Nucleus accumbens (tissue), 56 donors: ENCODE measurements at regions not wholly inside any gene's neighbourhood (a gene's known extent, or its start where the extent isn't known, plus 50 kb on each side); places are given as distances from the start of the nearest gene placed in this dataset.
"Not testable (repeated sequence)": the region's sequence is repeated elsewhere in the genome, so short reads cannot be mapped to it uniquely, and the experiment has no call there.

Source experiments
- DNase-seq, 56 donors: peaks; one replicate each; lab custom pipeline; 2025; lab: John Stamatoyannopoulos, UW

DNA sequence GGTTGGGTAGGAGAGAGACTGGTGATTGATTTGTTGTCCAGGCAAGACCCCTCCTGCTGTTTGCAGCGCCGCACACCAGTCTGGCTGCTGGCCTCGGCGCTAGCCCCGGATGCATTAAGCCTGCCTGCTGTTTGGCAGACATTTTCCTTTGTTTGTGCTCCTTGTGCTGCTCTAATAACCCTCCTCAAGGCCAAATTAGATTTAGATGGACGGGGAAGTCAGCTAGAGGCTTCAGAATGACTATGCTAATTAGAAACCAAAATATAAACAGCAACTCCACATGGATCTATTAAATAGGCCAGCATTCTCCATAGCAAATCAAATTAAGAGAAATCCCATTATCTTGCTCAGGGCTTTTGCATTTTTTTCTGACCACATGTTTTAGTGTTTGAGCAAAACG lies 445.2 kb downstream of the SQOR start:
- DNase-seq, result peak in 4 of 56 donors; percentile 1 to 6 (median 3)

DNA sequence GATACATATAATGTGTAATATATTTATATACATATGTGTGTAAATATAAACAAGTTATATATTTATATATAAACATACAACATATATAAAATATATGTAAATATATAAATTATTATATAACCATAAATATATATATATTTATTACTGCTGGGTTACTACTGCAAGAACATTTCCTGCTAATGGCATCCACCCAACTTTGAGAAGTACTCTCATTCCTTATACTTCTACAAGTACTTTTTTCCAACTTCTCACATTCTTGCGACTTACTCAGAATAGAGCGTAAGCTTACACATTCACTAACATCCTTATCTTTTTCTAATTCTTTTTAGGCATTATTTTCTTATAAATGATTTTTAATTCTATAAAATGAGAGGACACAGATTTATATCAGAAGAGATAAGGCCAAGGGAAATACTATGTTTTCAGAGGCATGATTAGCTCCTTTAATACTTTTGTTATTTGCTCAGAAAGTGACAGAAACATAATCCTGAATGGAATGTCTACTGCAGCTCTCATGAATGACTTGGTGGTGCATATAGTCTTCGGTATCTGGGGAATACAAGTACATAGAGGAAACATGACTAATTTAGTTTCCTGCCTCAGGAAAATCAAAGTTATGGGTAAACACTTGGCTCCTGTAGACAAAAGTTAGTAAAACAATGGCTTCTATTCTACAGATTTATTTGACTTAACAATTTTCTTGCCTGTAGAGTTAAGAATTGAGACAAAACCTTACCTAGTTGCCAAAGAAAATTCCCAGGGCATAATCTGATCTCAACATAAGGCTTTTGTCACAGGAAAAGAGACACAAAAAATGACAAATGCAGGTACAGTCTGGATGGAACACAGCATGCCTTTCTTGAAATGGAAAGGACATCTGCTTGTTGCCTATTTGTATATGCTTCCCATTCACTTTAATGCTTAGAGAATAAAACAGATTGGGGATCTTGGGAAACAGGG lies 453.9 kb downstream of the SQOR start:
- DNase-seq, result no peak

DNA sequence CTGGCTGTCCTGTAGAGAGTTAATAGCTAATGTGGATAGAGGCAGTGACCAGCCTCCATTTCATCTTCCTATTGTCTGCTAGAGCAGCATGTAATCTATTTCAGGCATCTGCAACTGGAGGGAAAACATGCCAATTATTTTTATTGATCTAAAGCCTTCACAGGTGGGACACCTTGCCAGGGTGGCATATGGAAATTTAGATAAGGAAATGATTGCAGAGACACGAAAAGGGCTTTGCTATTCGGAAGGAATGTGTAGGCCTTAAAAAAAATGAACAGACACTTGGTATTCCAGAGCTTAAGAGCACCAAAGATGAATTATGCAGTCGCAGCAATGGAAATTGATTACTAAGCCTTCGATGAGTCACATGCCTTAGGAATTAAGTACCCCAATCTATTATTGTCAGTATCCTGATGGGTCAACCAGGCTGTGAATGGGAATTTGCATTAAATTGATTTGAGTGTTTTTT lies 454.7 kb downstream of the SQOR start:
- DNase-seq, result no peak

DNA sequence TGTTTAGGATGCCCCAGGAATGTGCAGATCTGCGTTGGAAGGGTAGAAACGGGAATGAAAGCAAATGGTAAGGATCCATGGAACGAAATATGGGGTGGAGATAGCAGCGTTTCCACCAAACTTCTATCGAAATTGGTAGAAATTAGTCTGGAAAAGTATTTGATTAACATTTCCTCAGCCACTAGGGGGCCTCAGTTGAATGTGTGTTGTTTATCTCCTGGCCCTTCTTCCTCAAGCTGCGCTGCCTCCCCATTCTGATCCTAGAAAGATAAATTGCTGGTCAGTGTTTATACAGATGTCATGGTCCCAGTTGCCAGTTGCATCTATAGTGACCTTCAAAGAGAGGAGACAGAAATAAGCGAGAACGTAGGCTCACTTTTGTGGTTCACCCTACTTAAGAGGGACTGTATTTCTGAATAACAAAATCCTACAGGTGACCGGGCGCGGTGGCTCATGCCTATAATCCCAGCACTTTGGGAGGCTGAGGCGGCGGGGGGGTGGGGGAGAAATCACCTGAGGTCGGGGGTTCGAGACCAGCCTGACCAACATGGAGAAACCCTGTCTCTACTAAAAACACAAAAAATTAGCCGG lies 457.1 kb downstream of the SQOR start:
- DNase-seq, result peak in 4 of 56 donors; percentile 5 to 24 (median 10)

DNA sequence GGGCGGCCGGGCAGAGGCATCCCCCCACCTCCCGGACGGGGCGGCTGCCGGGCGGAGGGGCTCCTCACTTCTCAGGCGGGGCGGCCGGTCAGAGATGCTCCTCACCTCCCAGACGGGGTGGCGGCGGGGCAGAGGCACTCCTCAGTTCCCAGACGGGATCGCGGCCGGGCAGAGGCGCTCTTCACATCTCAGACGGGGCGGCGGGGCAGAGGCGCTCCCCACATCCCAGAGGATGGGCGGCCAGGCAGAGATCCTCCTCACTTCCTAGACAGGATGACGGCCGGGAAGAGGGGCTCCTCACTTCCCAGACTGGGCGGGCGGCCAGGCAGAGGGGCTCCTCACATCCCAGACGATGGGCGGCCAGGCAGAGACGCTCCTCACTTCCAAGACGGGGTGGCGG lies 463.2 kb downstream of the SQOR start:
- DNase-seq, result not testable (repeated sequence)

DNA sequence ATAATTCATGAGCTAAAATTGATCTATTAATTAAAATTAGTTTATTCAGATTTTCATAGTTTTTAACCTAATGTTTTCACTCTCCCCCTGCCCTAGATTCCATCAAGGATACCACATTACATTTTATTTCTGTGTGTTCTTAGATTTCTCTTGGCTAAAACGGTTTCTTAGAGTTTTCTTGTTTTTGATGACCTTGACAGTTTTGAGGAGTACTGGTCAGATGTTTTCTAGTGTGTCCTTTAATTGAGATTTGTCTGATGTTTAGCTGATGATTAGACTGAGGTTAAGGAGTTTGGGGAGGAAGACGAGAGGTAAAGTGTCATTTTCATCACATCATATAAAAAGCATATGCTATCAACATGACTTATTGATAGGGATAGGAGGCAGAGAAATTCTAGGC lies 475.9 kb downstream of the SQOR start:
- no peak for DNase-seq

DNA sequence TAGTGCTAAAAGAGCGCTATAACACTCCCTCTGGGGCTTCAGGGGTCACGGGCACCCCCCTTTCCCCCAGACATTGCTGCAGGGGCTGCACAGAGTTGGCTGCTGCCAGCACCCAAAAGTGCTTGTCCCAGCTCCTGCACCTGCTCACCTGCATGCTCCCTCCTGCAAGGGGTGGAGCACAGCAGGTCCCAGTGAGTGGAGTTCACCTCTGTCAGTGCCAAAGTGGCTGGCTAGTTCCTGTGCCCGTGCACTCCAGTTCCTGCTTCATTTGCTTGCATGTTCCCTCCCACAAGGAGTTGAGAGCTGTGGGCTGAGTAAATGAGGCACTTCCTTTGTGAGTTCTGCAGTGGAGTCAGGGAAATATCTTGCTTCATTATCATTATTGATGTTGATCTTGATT lies 476.9 kb downstream of the SQOR start:
- no peak for DNase-seq

DNA sequence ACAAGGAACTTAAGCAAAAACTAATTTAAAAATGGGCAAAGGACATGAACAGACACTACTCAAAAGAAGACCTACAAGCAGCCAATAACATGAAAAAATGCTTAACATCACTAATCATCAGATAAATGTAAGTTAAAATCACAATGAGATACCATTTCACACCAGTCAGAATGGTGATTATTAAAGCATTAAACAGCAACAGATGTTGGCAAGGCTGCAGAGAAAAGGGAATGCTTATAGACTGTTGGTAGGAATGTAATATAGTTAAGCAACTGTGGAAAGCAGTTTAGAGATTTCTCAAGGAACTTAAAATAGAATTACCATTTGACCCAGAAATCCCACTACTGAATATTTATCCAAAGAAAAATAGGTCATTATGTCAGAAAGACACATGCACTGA lies 482.2 kb downstream of the SQOR start:
- DNase-seq, result no peak

DNA sequence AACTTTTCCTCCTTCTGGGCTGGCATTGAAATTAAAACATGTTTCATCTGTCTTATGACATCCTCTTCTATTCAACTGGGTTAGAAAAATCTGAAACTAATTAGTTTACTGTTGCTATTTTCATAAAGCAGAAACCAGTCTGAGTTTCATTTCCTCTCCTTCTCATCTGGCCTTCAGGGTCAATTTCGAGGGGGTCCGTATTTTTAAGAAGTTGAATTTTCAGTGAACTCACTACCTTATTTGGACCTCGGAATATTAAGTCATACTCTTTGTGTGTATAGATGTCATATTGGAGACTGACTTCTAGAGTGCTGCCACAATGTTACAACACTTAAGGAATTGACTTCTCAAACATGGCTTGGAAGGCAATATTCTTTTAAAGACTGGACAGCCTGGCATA lies 485.9 kb downstream of the SQOR start:
- DNase-seq, result no peak

DNA sequence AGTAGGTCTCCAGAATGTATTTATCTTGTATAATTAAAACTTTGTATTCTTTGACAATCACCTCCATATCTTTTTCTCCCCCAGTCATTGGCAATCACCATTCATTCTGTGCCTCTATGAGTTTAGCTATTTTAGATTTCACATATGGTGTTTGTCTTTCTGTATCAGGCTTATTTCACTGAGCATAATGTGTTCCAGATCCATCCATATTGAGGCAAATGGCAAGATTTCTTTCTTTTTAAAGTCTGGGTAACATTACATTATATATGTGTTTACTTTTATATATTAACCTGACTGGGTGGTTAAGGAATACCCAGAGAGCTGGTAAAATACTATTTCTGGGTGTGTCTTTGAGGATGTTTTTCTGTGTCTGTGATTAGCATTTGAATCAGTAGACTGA lies 486.6 kb downstream of the SQOR start:
- no peak for DNase-seq

DNA sequence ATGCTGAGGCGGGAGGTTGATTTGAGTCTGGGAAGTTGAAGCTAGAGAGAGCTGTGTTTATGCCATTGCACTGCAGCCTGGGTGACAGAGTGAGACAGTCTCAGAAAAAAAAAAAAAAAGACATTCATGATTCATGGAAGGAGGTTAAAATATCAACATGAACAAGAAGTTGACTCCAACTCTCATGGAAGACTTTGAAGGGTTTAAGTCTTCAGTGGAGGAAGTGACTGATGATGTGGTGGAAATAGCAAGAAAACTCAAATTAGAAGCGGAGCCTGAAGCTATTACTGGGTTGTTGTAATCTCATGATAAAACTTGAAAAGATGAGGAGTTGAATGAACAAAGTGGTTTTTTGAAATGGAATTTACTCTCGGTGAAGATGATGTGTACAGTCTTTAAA lies 491.8 kb downstream of the SQOR start:
- DNase-seq, result no peak

DNA sequence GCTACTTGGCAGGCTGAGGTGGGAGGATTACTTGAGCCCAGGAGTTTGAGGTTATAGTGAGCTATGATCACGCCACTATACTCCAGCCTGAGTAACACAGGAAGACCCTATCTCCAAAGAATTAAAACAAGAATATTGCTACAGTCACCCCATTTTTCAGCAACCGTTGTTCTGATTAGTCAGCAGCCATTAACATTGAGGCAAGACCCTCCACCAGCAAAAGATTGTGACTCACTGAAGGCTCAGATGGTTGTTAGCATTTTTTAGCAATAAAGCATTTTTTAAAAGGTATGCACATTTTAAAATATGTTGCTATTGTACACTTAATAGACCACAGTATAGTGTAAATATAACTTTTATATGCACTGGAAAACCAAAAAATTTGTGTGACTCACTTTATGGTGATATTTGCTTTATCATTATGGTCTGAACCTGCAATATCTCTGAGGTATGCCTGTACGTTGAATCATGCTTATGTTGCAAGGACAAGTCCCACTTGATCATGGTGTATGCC lies 492.6 kb downstream of the SQOR start:
- no peak for DNase-seq

DNA sequence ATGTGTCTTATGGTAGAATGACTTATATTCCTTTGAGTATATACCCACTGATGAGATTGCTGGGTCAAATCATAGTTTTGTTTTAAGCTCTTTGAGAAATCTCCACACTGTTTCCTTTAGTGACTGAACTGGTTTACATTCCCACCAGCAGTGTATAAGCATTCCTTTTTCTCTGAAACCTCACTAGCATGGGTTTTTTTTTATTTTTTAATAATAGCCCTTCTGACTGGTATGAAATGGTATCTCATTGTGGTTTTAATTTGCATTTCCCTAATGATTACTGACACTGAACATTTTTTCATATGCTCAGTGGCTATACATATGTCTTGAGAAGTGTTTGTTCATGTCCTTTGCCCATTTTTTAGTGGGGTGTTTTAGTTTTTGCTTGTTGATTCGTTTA lies 494.3 kb downstream of the SQOR start:
- DNase-seq, result no peak

DNA sequence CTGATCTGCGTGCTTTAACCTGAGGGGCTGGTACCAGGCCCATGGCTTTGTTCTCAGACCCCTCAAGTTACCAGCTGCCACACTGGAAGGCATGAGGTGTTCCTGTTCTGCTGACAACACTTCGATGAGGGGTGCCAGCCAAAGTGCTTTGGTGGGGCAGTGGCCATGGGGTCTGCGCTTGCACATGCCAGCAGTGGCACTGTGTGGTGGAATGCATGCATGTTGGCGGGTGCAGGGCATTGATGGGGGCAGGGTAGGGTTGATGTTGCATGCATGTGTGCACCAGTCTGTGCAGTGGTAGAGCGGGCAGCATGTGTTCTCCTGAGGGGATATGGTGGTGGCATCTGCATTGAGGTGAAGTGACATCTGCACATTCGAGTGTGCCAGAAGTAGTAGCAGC lies 497.0 kb downstream of the SQOR start:
- DNase-seq, result no peak

DNA sequence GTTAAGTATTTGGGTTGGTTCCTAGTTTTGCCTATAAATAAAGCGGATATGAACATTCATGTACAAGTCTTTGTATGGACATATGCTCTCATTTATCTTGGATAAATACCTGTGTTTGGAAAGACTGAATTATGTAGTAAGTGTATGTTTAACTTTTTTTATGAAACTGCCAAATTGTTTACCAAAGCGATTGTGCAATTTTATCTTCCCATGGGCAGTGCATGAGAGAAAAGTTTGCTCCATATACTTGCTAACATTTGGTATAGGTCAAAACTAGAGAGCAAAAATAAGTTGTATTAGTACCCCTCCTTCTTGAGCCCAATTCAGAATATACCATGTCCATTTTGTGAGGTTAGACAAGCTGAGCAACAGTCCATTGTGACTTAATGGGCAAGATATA lies 502.6 kb downstream of the SQOR start:
- DNase-seq, result no peak

DNA sequence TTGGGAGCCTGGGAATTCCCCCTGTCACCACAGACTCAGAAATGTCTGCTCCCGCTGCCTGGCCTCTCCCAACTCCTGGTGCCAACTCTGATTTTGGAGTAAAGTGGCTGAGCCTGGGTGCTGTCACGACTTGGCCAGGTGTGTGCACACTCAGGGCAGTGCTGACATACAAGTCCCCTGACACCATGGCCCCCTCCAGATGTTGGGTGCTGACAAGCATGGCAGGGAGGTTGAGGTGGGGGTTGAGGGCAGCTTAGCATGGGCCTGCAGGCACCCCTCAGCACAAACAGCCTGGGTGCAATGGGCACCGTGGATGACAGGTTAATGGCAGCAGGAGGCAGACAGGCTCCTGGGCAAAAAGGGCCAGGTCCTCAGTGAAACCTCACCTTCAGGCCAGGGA lies 511.2 kb downstream of the SQOR start:
- DNase-seq, result no peak

DNA sequence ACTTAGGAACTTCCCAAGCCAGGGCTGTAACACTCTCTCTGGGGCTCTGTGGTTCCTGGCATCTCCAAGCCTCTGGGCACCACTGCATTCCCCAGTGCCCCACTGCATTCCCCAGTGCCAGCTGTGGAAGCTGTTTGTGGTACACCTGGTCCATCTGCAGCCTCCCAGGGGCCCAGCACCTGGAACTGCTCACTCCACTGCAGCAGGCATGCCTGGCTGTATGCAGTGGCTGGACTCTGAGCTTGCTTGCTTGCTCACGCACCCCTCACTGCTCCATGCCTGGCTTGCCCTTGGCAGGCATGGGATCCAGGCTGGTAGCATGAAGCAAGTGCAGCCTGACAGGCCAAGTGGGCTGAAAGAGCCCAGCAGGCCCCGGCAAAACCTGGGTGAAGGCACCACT lies 512.1 kb downstream of the SQOR start:
- no peak for DNase-seq

DNA sequence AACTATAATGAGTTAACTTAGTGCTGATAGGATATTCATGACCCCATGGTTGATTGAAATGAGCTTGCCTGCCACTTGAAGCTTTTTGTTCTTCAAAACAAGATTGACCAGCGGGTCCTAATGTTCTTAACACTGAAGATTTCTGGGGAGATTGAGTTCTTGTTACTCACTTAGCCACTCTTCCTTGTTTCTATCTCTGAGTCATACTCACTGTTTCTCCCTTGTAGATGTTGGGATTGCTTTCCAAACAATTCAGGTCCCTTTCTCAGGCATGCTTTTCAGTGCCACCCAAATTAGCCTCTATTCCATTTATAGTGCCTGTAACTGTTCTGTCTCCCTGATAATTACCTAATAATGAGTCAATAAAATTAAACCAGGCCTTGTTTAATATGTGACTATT lies 517.0 kb downstream of the SQOR start:
- DNase-seq, result no peak

DNA sequence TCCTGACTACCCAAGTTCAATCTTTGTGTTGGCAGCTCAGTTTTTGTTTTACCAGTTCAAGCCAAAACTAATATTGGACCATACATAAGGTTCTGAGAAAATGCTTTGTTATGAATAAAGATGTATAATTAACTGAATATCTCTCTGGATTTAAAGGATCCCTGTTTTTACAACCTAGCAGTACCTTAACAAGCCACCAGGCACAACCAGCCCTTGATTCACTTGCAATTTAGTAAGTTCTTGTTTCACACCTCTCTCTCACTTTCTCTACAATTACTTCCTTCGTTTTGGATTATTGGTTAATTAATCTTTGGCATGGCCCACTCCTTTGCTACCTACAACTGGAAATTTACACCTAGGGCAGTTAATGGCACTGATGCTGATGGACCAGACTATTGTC lies 531.9 kb downstream of the SQOR start:
- no peak for DNase-seq

DNA sequence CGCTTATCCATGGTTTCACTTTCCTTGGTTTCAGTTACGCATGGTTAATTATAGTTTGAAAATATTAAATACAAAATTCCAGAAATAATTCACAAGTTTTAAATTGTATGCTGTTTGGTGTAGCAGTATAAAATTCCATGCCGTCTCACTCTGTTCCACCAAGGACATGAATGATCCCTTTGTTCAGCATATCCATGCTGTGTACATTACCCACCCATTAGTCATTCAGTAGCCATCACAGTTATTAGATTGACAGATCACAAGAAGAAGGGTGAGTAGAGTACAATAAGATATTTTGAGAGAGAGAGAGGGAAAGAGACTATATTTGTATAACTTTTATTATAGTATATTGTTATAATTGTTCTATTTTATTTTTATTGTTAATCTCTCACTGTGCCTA lies 535.5 kb downstream of the SQOR start:
- no peak for DNase-seq

DNA sequence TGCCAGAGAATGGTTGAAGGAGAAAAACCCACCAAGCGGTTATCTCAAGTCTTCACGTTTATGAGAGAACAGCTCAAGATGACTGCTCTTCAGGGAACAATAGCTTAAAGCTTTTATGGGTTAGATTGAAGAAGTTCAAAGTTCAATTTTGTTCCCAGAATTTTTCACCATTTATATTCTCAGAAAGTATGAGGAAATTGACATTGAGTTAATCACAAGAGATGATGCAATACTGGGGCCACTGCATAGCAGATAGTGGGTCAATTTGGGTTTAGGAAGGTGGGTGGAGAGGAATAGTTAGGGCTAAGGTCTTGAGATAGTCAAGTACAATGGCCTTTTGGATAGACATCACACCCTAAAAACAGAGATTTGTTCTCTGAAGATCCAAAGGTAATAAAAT lies 539.3 kb downstream of the SQOR start:
- DNase-seq, result no peak

DNA sequence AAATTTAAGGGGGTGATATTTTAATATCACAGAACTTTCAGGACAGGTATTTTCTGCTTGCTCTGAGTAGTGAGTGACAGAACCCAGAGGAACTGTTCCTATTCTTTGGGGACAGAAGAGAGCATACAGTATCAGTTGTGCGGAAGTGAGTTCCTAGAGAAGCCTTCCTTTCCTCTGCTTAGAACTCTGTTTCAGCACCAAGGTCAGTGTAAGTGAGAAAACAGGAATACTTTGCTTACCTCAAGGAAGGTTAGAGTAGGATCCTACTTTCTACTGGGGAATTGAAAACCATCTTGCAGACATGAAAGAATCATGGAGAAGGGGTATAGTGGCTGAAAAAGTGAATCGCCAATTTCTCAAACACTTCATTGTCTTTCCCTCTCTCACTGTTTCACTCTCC lies 542.4 kb downstream of the SQOR start:
- DNase-seq, result no peak
